ENCODE measurements at regions not wholly inside any gene's neighbourhood (a gene's known extent, or its start where the extent isn't known, plus 50 kb on each side); places are given as distances from the start of the nearest gene placed in this dataset.

DNA sequence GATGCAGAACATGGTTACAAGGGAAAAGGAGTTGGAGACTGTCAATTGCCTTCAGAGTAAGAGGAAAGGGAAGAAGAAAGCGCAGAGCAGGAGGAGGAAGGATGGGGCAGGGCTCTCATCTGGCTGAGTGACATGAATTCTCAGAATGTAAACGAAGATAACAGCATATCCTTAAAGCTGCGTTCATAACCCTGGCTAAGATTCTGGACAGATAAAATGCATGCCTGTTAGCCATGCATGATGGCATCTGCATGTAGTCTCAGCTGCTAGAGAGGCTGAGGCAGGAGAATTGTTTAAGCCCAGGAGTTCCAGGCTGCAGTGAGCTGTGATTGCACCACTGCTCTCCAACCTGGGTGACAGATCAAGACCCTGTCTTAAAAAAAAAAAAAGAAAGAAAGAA, 493.5 kb upstream of the PRKX start:
- no peak for DNase-seq

DNA sequence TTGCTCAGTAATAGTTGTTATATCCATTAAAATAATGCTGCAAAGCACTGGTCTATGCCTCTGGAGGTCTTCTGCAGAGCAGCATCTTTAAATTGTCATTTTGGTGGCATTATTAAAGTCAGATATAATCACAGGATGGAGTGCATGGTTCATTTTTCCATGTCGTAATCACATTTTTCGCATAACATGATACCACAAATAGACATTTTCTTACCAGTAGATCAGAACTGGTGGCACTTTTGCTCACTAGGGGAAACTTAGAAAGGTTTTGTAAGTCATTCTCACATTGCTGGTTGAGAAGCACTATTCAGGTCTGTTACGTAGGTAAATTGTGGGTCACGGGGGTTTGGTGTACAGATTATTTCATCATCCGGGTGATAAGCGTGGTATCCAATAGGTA, 484.5 kb upstream of the PRKX start:
- no peak for DNase-seq

DNA sequence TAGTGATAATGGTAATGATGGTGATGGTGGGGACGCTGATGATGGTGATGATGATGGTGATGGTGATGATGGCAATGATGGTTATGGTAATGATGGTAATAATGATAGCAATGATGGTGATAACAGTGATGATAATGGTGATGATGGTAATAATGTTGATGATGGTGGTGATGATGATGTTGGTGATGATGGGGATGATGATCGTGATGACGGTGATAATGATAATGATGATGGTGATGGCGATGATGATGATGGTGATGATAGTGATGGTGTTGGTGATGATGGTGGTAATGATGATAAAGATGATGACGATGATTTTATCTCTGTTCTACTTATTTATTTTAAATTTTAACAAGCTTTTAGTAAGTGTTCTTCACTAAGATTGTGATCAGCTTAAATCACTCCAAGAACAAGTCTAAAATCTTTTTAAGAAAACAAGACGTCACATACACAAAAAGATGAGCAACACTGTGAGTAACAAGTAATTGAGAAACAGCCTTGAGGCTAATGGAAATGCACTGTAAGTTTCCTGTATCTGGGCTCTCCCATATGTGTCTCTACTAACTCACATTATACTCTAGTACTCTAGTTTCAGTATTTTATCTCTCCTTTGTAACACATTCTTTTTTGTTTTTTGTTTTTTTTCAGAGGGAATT, 480.2 kb upstream of the PRKX start:
- DNase-seq: no peak

DNA sequence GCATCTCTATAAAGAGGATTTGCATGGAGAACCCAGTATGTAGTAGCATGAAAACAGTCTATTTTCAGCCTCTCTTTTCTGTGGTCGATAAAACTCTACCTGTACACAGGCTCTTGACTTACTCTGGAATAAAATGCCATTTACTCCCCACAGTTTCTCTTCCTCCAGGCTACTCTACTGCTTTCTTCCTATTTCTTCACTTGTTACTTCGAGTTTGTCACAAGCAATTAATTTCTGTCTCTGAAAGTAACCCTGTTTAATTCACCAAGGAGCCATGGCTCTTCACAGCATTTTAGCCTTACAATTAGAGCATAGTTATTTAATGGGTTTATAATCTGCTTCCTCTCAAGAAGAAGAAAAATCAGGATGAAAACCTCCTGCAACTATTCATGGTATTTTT, 472.9 kb upstream of the PRKX start:
- no peak for DNase-seq

DNA sequence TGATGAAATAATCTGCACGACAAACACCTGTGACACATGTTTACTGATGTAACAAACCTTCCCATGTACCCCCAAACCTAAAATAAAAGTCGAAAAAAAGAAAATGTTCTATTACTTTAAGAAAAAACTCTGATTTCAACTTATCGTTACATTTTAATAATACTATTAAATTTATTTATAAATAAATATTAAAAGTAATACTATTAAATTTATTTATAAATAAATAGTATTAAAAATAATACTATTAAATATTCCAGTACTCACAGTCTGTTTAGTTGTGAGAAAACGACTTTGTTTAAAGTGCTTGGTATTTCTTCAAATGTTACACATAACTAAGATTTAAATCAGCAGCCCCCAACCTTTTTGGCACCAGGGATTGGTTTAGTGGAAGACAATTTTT, 471.6 kb upstream of the PRKX start:
- DNase-seq: no peak

DNA sequence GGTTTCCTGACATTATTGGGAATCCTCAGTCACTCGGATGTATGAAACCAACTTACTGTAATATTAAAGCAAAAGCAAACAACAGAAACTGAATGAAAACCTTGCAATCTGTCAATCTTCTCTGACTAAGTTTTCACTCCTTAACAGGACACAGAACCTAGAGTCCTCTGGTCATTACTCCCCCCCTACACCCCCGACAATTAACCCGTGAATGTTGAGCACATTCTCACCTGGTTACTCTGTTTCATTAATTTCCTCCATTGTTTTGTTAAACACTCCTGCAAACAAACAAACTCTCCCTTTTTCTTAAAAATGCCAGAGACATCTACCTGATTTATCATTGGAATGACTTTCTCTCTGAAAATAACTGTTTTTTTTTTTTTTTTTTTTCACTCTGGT, 469.0 kb upstream of the PRKX start:
- DNase-seq: no peak

DNA sequence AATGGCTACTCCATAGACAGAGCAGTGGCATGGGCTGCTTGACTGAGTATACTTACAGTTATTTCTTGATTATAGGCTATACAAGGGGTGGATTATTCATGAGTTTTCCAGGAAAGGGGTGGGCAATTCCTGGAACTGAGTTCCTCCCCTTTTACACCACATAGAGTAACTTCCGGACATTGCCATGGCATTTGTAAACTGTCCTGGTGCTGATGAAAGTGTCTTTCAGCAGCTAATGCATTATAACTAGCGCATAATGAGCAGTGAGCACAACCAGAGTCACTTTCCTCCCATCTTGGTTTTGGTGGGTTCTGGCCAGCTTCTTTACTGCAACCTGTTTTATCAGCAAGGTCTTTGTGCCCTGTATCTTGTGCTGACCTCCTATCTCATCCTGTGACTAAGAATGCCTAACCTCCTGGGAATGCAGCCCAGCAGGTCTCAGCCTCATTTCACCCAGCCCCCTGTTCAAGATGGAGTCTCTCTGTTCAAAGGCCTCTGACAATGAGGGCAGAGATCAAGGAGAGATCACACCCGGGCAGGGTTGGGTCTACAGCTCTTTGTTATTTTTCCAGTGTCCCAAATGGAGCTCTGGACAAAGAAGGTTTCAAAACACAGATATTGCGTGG, 468.4 kb upstream of the PRKX start:
- DNase-seq: no peak

DNA sequence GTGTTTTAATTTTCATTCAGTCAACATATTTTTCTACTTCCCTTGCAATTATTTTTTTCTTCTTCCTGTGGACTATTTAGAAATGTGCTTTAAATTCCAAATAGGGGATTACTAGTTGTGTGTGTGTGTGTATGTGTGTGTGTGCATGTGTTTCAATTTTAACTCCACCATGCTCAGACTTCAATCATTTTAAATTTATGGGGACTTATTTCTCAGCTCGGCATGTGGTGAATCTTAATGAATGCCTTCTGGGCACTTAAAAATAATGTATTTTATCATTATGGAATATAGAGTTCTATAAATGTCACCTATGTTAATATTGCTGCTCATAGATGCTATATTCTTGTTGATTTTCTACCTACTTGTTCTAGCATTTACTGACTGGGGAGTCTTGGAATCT, 465.6 kb upstream of the PRKX start:
- no peak for DNase-seq

DNA sequence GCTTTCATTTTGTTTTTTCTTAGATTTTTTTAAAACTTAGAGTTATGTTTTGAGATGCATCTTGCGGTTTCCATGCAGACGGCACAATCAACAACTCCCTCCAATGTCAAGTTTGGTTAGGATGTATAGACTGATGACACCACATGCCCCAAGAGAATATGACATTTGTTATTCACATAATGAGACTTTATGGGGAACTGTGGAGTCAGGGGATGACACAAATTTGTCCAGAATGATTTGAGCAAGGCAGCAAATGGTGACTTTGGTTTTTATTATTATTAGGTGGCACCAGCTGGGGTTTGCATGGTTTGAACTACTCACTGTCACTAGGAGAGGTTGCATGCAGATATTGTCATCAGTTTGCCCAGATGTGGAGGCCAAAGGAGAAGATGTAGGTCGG, 461.8 kb upstream of the PRKX start:
- DNase-seq: no peak

DNA sequence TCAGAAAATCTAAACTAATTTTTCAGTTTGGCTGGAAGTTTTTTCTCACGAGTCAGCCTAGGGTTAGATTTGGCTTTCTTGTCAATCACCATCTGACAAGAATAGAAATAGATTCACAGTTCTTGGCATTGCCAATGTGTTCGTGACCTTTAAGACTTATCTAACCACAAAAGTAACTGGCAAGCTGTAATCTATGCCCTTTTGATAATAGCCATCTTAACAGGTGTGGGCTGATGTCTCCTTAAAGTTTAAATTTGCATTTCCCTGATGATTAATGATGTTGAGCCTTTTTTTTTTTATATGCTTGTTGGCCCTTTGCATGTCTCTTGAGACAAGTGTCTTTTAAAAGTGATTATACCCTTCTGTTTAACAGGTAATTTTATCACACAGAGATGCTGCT, 460.3 kb upstream of the PRKX start:
- DNase-seq: no peak

DNA sequence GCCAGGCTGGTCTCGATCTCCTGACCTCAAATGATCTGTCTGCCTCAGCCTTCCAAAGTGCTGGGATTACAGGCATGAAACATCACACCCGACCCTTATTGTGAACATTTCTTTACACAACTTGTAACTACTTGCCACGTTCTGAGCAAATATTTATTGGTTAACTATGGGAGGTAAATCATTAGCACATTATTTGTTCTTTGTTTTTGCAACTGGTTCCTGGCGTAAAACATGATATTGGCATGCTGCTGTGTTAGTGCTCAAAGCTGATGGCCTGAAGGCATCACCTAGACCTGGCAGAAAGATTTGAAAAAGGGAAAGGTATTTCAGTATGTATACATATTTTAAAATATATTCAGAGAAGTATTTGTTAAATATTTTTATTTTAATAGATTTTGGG, 438.3 kb upstream of the PRKX start:
- no peak for DNase-seq

DNA sequence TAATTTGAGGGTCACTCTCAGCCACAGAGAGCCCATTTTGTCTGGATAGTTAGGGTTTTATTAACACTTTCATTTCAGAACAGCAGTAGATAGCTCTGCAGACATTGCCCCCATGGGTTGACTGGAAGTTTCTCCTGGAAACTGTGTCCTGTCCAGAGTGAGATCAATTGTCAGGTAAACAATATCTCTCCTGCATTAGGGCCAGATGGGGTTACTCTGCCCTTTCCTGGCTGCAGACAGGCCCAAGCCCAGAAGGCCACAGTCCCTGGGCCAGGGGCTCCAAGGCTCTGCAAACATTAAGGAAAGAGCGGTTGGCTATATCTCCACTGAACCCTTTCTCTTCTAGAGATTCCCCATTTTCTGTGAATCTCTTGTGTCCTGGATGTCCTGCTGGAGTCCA, 436.8 kb upstream of the PRKX start:
- DNase-seq: no peak

DNA sequence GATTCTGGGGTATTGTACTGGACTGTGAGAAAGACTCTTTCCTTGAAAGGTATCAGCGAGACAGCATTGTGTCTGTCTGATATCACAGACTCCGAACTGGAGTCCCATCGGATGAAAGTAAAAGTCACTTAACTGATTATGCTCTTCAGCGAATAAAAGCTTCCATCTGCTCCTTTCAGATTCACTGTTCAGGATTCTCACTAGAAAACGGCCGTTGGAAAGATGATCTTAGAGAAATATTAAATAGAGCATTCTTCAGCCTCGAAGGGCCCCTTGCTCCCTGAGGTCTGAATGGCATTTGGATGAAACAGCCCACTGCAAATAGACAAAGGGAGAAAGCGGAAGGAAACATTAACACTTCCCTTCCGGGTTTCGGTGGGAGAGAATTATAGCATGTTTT, 416.2 kb upstream of the PRKX start:
- no peak for DNase-seq

DNA sequence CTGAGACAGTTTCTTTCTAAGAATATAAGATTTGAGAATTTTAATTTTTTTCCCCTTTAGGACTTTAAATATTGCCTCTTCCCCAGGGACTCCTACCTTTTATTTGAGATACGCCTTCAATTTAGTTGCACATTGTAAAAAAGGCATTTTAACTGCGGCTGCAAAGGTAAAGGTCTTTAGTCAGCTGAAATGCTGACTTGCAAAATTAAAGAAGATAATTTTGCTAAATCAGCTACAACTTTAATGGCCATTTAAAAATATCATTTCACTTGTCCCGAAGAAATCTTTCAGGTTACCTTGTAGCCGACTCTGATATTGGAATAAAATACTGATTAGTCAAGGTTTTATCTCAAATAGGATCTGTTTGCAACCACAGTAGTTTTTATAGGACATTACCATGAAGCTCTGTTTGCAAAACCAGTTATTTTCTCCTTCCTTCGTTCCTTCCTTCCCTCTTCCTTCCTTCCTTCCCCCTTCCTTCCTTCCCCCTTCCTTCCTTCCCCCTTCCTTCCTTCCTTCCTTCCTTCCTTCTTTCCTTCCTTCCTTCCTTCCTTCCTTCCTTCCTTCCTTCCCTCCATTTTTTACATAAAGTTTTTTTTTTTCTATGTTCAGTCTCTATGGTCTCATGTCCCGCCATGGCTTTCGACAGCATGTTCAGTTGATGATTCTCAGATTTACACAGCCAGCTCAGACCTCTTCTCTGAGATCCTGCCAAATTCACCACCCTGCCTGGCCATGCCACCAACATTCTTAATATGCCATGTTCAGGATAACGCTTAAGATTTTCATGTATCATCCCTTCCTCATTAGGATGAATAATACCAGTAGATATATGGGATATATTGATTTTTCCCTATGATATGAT, 405.4 kb upstream of the PRKX start:
- no peak for DNase-seq

DNA sequence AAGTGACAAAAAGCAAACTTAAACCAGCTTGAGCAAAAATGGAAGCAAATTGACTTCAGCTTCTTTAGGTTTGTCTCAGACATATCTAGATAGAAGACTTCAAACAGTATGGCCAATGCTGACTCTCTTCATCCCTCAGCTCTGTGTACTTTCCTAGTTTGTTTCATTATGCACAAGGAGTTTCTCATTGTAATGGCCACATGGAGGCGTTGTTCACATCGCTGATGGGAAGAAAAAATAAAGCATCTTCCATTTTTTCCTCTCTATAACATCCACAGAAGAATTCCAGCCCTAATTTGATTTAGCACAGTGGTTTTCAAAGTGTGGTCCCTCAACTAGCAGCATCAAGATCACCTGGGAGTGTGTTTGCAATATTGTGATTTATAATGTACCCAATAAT, 397.5 kb upstream of the PRKX start:
- DNase-seq: no peak

DNA sequence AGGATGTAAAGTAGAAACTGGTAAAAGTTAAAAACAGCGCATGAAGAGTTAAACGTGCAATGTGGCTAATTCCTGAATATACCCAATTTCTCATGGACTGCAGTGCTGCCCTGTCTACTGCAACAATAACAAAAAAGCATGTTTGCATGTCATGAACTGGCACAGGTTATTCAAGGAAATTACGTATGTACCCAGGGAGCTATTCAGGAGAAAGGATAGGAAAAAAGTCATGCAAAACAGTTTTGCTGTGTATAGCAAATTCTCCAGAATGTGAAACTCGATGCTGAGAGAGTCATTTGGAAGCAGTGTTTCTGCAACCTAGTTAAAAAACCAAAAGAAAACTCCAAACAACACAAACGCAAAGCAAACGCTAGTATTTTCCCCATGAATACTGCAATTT, 381.5 kb upstream of the PRKX start:
- no peak for DNase-seq

DNA sequence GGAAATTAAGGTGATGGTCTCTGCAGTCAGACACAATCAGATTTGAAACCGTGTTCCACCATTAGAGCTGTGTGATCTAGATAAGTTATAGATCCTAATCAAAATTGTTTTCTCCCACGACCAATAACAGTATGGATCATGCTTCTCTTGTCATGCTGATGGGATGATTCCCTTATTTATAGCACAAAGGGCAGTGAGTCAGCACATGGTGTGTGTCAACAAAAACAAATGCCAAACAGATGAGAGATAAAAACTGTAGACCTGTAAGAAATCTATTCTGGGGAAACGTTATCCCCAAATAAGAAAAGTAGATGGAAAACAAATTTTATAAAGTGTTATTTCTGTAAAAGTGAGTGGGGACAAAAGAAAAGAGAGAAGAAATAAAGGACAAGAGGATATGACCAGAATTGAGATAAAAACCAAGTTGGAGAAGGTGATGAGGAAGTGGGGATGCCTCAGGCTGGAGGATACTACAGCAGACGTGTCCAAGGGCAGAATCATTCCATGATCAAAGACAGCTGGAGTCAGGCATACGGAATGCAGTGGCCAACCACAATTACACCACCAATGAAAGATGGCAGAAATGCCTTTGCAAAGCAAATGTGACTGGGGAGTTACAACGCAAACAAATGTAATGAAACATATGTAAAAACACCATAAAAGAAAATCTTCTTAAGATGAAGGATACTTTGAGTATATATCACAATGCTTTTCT, 377.8 kb upstream of the PRKX start:
- DNase-seq: no peak

DNA sequence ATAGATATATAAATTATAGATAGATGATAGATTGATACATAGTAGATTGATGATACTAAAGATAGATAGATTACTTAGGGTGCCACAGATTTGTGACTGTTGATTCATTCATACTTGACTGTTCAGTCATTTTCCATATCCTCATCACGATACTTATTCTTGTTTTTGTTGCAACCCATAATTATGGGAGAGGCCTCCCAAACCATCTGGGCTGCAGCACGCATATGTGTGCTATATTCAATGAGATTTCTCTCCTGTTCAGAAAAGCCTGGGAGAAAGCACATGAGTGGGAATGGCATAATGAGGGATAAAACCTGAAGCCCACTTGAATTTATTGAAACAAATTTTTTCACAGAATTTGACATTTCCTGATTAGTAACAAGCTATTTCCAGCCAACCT, 346.4 kb upstream of the PRKX start:
- DNase-seq: no peak

DNA sequence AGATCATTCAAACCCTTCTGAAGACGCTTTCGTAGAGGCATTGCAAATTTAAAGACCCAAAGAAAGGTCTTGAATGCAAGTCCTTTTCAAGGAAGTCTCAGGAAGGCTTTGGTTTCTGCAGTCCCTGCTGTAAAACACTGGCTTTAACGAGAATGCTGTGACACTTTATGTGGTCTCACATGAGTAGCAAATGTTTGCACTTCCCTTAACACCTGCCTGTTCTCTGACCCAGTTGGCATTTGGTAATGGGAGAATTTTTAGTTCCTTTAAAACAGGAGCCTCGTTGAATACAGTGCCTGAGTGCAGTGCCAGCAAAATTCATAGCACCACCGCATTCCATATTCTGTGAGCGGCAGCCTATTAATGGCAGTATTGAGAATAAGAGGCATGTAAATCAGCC, 330.5 kb upstream of the PRKX start:
- DNase-seq: no peak

DNA sequence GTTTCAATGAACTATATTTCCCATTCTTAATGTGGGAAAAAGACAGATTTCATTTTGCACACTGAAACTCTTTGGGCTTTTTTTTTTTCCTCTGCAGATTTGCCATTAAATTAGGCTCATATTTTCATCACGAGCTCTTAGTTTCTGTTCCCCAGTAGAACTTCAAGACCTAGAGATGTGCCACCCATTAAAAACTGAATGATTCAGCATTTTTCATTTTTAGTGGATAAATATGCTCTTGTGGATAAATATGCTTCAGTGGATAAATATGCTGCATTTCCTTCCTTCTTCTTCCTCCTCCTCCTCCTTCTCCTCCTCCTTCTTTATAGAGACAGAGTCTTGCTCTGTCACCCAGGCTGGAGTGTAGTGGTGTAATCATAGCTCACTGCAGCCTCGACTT, 322.4 kb upstream of the PRKX start:
- DNase-seq: no peak

DNA sequence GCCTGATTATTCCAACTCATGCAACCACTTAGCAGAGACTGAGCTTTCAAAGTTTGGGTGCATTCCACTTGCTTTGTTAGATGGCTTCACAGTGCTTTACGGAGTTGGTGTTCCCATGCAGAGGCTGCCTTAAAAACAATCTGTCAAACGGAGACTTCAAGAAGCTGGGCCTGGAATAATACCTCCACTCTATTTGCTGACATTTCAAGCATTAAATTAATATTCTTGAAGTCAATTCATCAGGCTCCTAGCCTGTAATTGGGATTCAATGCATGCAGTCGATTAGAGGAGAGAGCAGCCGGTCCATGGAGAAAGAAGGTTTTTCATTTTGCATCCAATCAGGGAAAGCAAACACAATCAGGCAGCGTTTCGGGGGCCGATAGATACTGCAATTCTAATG, 314.7 kb upstream of the PRKX start:
- no peak for DNase-seq

DNA sequence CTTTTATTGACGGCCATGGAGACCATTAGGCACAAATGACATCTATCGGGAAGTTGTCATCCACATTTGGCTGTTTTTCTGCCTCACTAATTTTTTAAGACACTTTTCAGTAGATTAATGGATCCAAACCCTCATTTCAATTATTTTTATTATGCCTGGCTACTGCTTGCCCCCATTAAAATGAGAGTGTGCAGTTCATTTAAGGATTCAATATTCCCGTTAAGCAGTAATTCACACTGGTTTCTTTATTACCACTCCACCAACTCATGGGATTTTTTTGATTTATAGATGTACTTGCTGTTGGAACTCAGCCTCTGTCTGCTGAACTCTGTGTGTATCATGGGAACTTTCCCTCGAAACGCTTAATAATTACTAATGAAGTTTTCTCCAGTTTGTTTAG, 291.8 kb upstream of the PRKX start:
- DNase-seq: no peak

DNA sequence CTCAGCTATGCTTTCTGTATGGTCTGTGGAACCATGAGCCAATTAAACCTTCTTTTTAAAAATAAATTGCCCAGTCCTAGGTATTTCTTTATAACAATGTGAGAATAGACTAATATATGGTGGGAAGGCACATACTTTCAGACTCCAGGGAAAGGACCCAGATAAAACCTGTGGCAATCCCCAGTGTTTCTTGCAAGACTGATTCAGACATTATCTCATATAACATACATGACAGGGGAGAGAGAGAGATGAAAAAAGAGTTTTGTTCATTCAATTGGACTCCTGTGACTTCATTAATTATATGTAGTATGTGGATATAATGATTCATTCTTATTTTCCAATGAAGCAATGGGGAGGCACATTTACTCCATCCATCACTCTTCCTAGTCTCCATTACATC, 291.4 kb upstream of the PRKX start:
- DNase-seq: no peak

DNA sequence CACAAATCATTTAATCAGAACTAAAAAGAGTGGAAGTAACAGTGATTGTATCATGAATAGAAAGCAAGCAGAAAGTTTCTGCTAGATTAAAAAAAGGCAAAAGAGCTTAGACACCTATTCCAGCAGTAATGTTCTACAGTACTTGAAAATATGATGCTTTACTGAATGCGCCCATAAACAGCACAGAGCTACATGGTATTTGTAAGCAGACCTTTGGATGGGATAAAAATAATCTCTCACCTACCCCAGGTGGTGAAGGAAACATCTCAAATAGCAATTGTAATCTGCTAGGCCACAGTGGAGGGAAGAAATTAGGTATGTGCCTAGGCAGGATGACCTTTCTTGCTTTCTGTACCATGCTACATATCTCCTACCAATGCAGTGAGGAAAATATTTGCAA, 280.9 kb upstream of the PRKX start:
- no peak for DNase-seq

Measured in stimulated activated CD4-positive, alpha-beta T cell treated with anti-CD3 and anti-CD28 coated beads, Interleukin-2, amount 100 ng/mL, for 48 hours (primary cell).